HT-29 (cell line): ENCODE measurements at regions not wholly inside any gene's neighbourhood (a gene's known extent, or its start where the extent isn't known, plus 50 kb on each side); places are given as distances from the start of the nearest gene placed in this dataset.
"Not testable (repeated sequence)": the region's sequence is repeated elsewhere in the genome, so short reads cannot be mapped to it uniquely, and the experiment has no call there.

Source experiments
- DNase-seq: peaks from one replicate; pipeline ENCODE4 v3.0.0-alpha.2; 2015; ENCODE audit warnings: low spot score

- no peak for DNase-seq
These were observed 52.2 kb upstream of the FAT1 start for GRCh38 chr4:186775902-186776301.

DNA sequence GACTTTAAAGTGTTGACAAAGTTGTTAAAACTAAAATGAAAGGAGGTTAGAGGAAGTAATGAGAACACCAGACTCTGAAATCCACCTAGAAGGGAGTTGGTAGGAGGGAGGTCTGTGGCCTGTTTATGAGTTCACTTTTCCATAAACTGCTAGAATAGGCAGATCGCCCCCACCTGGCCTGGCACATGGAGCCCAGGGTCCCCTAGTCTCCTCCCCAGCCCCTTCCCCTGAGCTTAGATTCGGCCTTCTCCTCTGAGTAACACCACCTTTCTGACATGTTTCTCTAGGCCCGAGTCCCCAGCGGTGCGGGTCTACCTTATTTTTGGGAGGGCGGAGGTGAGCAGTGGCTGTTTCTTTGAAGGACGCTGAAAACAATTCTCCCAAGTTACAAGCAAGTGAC, 54.5 kb upstream of the FAT1 start:
- DNase-seq: no peak

GRCh38 chr4:186780291-186781031, 56.8 kb upstream of the FAT1 start:
- DNase-seq: peak; percentile 42

DNA sequence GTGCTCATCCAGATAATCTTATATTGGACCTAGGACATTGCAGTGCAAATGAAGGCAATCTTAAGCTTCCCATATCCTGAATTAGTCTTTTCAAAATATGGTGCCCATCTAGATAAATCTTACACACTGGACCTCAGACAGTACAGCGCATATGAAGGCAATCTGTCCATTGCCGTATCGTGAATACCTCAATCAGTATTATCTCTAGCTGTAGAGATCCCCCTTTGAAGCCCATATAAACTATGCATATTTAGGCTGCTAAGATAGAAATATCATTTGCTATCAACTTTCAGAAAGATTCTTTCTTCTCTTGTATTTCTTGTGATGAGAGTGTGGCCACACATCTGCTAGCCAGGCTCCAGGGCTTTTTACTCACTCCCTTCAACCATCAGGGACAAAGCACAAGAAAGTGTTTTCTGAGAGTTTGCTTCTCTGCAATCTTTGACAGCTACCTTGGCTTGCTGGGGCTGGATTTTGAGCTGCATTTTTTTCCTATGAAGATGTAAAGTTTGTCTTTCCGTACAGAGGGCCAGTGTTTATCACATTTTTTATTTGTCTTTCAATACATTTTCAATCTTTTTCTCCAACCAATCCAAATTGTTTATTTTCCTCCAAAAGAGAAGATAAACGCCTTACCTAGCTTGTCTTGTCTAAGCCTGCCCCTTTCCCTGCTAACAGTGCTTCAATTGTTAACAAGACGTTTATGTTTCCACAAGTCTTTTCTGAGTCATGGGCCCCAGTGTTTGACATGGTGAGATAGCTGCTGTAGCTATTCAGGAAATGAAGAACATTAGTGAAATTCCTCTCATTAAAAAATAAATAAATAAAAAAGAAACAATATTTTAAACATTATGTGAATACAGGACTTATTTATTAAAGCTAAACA, 57.6 kb upstream of the FAT1 start:
- DNase-seq: peak; percentile 75

DNA sequence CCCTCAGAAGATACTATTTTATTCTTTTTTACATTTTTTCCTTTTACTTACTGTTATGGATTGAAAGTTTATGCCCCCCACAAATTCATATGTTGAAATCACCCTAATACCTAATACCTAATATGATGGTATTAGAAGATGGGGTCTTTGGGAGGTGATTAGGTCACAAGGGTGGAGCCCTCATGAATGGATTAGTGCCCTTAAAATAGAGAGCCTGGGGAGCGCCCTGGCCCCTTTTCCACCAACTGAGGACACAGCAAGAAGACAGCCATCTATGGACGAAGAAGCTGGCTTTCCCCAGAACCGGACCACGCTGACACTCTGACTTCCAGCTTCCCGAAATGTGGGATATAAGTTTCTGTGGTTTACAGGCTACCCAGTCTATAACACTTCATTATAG, 58.6 kb upstream of the FAT1 start:
- no peak for DNase-seq

DNA sequence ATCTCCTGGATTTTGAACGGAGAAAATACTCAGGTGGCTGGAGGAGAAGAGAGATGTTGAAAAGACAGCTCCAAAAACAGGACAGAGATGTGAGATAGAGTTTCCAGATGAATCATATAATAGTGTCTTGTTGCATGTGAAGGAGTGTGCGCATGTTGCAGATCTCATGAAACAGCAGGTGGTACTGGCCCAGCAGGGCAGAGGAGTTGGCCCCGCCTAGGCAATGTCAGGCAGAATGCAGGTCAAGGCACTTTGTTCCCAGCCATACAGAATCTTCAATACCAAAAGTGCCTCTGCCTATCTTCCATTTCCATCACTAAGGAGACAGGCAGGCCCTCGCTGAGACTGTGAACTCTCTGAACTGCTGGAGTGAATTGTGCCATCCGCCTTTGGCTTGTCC, 63.9 kb upstream of the FAT1 start:
- DNase-seq: peak; percentile 33

- DNase-seq: no peak
These were observed 66.0 kb upstream of the FAT1 start for GRCh38 chr4:186789651-186790050.

GRCh38 chr4:186790630-186791029, 67.0 kb upstream of the FAT1 start:
- no peak for DNase-seq

- DNase-seq: no peak
These were observed 69.2 kb upstream of the FAT1 start for GRCh38 chr4:186792728-186793366.

- DNase-seq: no peak
These were observed 75.4 kb upstream of the FAT1 start for GRCh38 chr4:186798951-186799659.

DNA sequence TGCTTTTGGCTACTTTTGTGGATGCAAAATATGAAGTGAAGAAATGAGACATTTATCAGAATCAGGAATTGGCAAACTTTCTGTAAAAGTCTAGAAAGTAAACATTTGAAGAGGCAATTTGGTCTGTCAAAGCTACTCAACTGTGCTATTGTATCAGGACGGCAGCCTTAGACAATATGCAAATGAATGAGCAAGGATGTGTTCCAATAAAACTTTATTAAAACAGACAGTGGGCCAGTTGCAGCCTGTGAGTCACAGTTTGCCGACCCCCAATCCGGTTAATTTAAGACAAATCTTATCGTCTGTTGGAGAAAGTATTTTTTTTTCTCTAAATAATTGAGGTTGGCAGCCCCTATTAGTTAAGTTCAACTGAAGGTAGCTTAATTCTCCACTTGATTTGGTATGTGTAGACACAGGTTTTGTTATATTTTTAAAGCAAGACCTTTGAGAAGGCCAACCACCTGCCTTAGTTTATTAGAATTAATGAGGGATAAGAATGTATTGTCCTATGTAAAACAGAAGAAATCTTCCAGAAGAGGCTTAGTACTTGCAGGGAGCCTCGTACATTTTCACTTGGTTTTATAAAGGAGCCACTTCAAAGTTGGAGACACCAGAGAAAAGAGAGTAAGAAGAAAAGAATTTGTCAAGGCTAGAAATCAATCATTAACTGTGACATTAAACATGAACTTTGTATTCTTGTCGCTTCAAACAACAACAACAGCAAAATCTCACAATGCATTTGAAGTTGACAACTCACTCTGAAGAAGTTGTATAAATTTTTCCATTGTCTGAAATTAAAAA, 81.6 kb upstream of the FAT1 start:
- no peak for DNase-seq

DNA sequence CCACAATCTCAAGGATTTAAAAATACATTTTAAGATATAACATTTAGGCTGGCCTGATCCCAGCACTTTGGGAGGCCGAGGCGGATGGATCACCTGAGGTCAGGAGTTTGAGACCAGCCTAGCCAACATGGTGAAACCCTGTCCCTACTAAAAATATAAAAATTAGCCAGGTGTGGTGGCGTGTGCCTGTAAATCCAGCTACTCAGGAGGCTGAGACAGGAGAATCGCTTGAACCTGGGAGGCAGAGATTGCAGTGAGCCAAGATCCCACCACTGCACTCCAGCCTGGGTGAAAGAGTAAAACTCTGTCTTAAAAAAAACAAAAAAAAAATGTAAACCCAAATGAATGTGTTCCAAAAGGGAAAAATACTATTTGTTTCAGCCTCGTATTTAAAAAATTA, 82.3 kb upstream of the FAT1 start:
- not testable (repeated sequence) for DNase-seq

- no peak for DNase-seq
These were observed 83.2 kb upstream of the FAT1 start for GRCh38 chr4:186806679-186807421.

DNA sequence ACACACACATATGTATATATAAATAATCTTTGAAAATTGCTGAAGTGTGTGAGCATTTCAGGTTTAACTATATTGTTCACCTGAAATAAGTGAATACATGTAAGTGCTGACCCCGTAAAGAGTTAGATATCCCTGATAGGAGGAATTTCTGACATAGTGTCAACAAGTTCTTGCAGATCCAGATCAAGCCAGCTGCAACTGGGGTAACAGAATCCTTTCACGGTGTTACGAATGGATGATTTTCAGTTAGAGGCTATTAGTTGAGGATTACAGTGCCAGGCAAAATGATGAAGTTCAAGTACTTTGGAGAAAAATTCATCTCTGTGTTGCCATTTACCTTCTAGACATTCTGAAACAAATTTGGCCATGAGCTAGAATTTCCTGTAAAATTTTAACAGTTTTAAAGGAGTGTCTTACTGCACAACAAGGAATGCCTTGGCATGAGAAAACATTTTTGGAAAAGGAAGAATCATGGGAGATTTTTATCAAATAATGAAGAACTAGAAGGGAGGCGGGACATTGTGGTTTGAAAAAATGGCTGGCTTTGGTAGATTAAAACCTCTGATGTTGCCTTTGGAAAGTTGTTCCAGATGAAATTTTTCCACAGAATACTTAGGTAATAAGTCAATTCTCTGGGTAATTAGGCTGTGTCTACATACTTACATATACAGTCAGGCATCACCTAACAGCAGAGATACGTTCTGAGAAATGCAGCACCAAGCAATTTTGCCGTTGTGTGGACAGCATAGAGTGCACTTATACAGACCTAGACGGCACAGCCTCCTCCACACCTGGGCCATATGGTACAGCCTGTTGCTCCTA, 84.4 kb upstream of the FAT1 start:
- DNase-seq: no peak

GRCh38 chr4:186808630-186809018, 85.0 kb upstream of the FAT1 start:
- no peak for DNase-seq

GRCh38 chr4:186809070-186809469, 85.4 kb upstream of the FAT1 start:
- DNase-seq: no peak

DNA sequence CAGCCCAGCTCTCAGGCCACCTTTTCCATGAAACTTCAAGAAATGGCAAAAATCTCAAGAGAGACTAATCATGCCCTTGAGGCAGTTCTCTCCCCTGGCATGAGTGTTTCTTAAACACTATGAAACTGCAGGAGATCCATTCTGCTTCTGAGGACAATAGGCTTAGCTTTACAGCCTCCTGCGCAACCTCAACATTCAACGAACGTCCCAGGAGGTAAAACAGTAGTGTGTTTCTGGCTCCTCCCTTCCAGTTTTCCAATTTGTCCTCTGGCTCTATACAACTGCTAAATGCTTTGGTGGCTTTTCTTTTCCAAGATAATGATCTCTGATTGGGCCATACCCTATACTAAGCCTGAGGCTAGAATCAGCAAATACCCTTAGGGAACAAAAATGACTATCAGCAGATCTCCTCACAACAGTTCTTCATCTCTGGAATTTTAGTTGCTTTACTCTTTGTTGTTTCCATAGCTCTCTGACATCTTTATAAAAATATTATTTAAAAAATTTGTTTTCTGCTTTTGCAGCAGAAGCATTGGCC, 87.0 kb upstream of the FAT1 start:
- DNase-seq: no peak

GRCh38 chr4:186812592-186812991, 88.9 kb upstream of the FAT1 start:
- no peak for DNase-seq
